HCT116 (cell line): ENCODE measurements at regions not wholly inside any gene's neighbourhood (a gene's known extent, or its start where the extent isn't known, plus 50 kb on each side); places are given as distances from the start of the nearest gene placed in this dataset.

Experiments
- ATAC-seq: fragments of 200-7000 bp; cut with Tn5 transposase; 2 replicates; pipeline ENCODE4 v1.9.1; 2020; ENCODE audit warnings: mild to moderate bottlenecking, moderate library complexity
- BruUV-seq: library from RNA; stranded (reverse); fragments of 400-500 nt; replicated peaks from 2 replicates; lab custom pipeline; 2021; lab: Mats Ljungman, UMichigan
- CTCF ChIA-PET: fragments of 300-600 bp; sonication (Branson Sonifier 250); formaldehyde crosslinking; loops from one replicate; lab custom pipeline; 2021; ENCODE audit warnings: antibody characterized with exemption; lab: Charles Lee
- POLR2A ChIA-PET: fragments of 300-600, 350-600 bp; sonication (Branson Sonifier 250); formaldehyde crosslinking; loops from one replicate; lab custom pipeline; 2021; ENCODE audit warnings: antibody characterized with exemption; lab: Charles Lee
- RAD21 ChIA-PET, 2 experiments: fragments of 300-600 bp; sonication (Branson Sonifier 250); formaldehyde crosslinking; loops; one replicate each; lab custom pipeline; 2023; ENCODE audit warnings: low total read pairs in 2 of 2; ENCODE audit not compliant: uncharacterized antibody in 2 of 2, unreplicated experiment in 2 of 2, low non-redundant PET in 1 of 2; lab: Charles Lee
- DNase-seq: peaks from one replicate; pipeline ENCODE4 v3.0.0-alpha.2; 2010; ENCODE audit warnings: low read depth, low spot score
- H2AFZ ChIP-seq: fragments of 200-600 bp; shearing (Covaris generic), sonication (generic); 2 replicates; pipeline ENCODE4 v1.6.1; 2017; ENCODE audit warnings: low read depth, mixed run types, mixed read lengths, antibody characterized with exemption, low read length; ENCODE audit not compliant: poor library complexity, severe bottlenecking
- H3K27ac ChIP-seq: 2 replicates; pipeline ENCODE4 v1.5.1; 2012; ENCODE audit warnings: low read depth, low read length
- H3K27me3 ChIP-seq: fragments of 200-600 bp; sonication (generic); 2 replicates; pipeline ENCODE4 v1.6.1; 2016; ENCODE audit warnings: mixed run types, low read length, mixed read lengths; ENCODE audit not compliant: insufficient read depth
- H3K36me3 ChIP-seq, 2 experiments: fragments of 200-500 bp in 1 of 2; fragments of 200-600 bp in 1 of 2; sonication (Bioruptor generic) in 1 of 2; sonication (generic) in 1 of 2; 2 replicates each; pipeline versions ENCODE4 v1.5.1 to v1.6.1; 2014 to 2016; ENCODE audit warnings: low read length in 2 of 2, inconsistent platforms in 1 of 2, mixed read lengths in 1 of 2, mixed run types in 1 of 2; ENCODE audit not compliant: insufficient read depth in 2 of 2, control insufficient read depth in 1 of 2
- H3K4me1 ChIP-seq, 2 experiments: fragments of 200-600 bp in 1 of 2; sonication (generic) in 1 of 2; 2 replicates each; pipeline versions ENCODE4 v1.5.1 to v1.6.1; 2012 to 2017; ENCODE audit warnings: low read length in 2 of 2, inconsistent platforms in 1 of 2, mild to moderate bottlenecking in 1 of 2, mixed read lengths in 1 of 2, mixed run types in 1 of 2, moderate library complexity in 1 of 2; ENCODE audit not compliant: insufficient read depth in 2 of 2, control insufficient read depth in 1 of 2
- H3K4me2 ChIP-seq: fragments of 200-600 bp; sonication (generic); 2 replicates; pipeline ENCODE4 v1.6.1; 2017; ENCODE audit warnings: mixed run types, low read length, mixed read lengths
- H3K4me3 ChIP-seq, 2 experiments: fragments of 200-600 bp in 1 of 2; sonication (generic) in 1 of 2; replicated peaks in 1 of 2; 2 replicates each; pipeline ENCODE4 v1.5.1; 2011 to 2016; ENCODE audit warnings: low read length in 2 of 2, control low read depth in 1 of 2, low read depth in 1 of 2, mild to moderate bottlenecking in 1 of 2, mixed read lengths in 1 of 2, mixed run types in 1 of 2
- H3K79me2 ChIP-seq: fragments of 200-600 bp; sonication (generic); 2 replicates; pipeline ENCODE4 v1.6.1; 2017; ENCODE audit warnings: mild to moderate bottlenecking, mixed run types, low read length, moderate library complexity, mixed read lengths; ENCODE audit not compliant: insufficient read depth
- H3K9ac ChIP-seq: fragments of 200-600 bp; sonication (generic); 2 replicates; pipeline ENCODE4 v1.6.1; 2016; ENCODE audit warnings: low read length, mixed read lengths
- H3K9me2 ChIP-seq: fragments of 200-600 bp; sonication (generic), shearing (Covaris generic); 2 replicates; pipeline ENCODE4 v1.6.1; 2017; ENCODE audit warnings: mixed run types, mild to moderate bottlenecking, moderate library complexity; ENCODE audit not compliant: insufficient read depth
- H3K9me3 ChIP-seq, 2 experiments: fragments of 200-500 bp in 1 of 2; fragments of 200-600 bp in 1 of 2; sonication (Bioruptor generic) in 1 of 2; sonication (generic) in 1 of 2; 2 replicates each; pipeline ENCODE4 v1.6.1; 2014 to 2017; ENCODE audit warnings: low read length in 2 of 2, mixed read lengths in 2 of 2, inconsistent platforms in 1 of 2, low read depth in 1 of 2, mild to moderate bottlenecking in 1 of 2, mixed run types in 1 of 2, moderate library complexity in 1 of 2; ENCODE audit not compliant: control insufficient read depth in 1 of 2, insufficient read depth in 1 of 2
- H4K20me1 ChIP-seq: fragments of 200-600 bp; sonication (generic), shearing (Covaris generic); 2 replicates; pipeline ENCODE4 v1.6.1; 2017; ENCODE audit warnings: mixed run types, mild to moderate bottlenecking, moderate library complexity; ENCODE audit not compliant: insufficient read depth
- CBX3 ChIP-seq: IDR thresholded peaks from 2 replicates; pipeline ENCODE4 v1.6.1; 2012; ENCODE audit warnings: low read depth
- CTCF ChIP-seq, 3 experiments: fragments of 200-600 bp in 1 of 3; sonication (generic) in 1 of 3; IDR thresholded peaks in 2 of 3; conservative IDR thresholded peaks in 1 of 3; 2 replicates each; pipeline ENCODE4 v1.5.1; 2012 to 2017; ENCODE audit warnings: low read depth in 2 of 3, low read length in 2 of 3, antibody characterized with exemption in 1 of 3, borderline replicate concordance in 1 of 3, control low read depth in 1 of 3, mild to moderate bottlenecking in 1 of 3, mixed read lengths in 1 of 3, mixed run types in 1 of 3, moderate library complexity in 1 of 3; ENCODE audit not compliant: insufficient read depth in 1 of 3
- ELF1 ChIP-seq: IDR thresholded peaks from 2 replicates; pipeline ENCODE4 v1.6.1; 2012; ENCODE audit warnings: low read depth, borderline replicate concordance
- JUND ChIP-seq: IDR thresholded peaks from 2 replicates; pipeline ENCODE4 v1.6.1; 2012
- MAX ChIP-seq: IDR thresholded peaks from 2 replicates; pipeline ENCODE4 v1.6.1; 2012
- POLR2A ChIP-seq: IDR thresholded peaks from 2 replicates; pipeline ENCODE4 v1.7.0; 2011; ENCODE audit warnings: borderline replicate concordance; ENCODE audit not compliant: insufficient read depth, insufficient read length; ENCODE audit errors: extremely low read depth
- SRF ChIP-seq: IDR thresholded peaks from 2 replicates; pipeline ENCODE4 v1.6.1; 2012; ENCODE audit warnings: low read depth
- ZBTB33 ChIP-seq: IDR thresholded peaks from 2 replicates; pipeline ENCODE4 v1.6.1; 2011; ENCODE audit warnings: mild to moderate bottlenecking, low read length, moderate library complexity; ENCODE audit not compliant: insufficient replicate concordance; ENCODE audit errors: extremely low read depth
- ZNF274 ChIP-seq: fragments of 200-500 bp; sonication (Bioruptor generic); IDR thresholded peaks from 2 replicates; pipeline ENCODE4 v1.6.1; 2014; ENCODE audit warnings: mild to moderate bottlenecking, low read depth, low read length, inconsistent platforms
- intact Hi-C: fragments of 100-400 bp; cut with micrococcal nuclease; formaldehyde crosslinking; loops from 2 replicates; pipeline ENCODE4 v1.10.0; 2022

GRCh38 chr1:59225594-59226316 lies 71.1 kb upstream of the FGGY start:
- H3K9me3 ChIP-seq, result no peaks in the 10 kb centered on the region
- H3K9ac ChIP-seq, result no peak overlapping the region
- no peaks in the 10 kb centered on the region for H3K36me3 ChIP-seq
- H3K27ac ChIP-seq, result no peak overlapping the region
- no peak overlapping the region for H3K4me2 ChIP-seq
- POLR2A ChIA-PET, result no interaction called here
- H3K79me2 ChIP-seq, result no peaks in the 10 kb centered on the region
- H4K20me1 ChIP-seq, result no peaks in the 10 kb centered on the region
- TF ChIP-seq POLR2A (no peak), JUND (no peak), ELF1 (no peak), MAX (no peak), ZBTB33 (no peak), SRF (no peak), CBX3 (no peak), CTCF (IDR thresholded peaks at IDR 0.05 in 2 of 3, conservative IDR thresholded peaks at IDR 0.05 in 1 of 3; ENCODE audit: borderline replicate concordance in 1 of 3, insufficient read depth in 1 of 3, low read depth in 2 of 3, low read length in 2 of 3) (no peak), ZNF274 (no peak)
- RAD21 ChIA-PET, result no interaction called here
- no TSS peak for BruUV-seq
- no peaks in the 10 kb centered on the region for H3K27me3 ChIP-seq
- no peaks in the 10 kb centered on the region for H3K9me2 ChIP-seq
- H3K4me3 ChIP-seq, result no peak overlapping the region
- CTCF ChIA-PET, result no interaction called here
- ATAC-seq (no peak), DNase-seq (no peak)
- H2AFZ ChIP-seq, result no peak overlapping the region
- intact Hi-C loops, result no loop called here
- no peaks in the 10 kb centered on the region for H3K4me1 ChIP-seq
